Activated naive CD4-positive, alpha-beta T cell treated with anti-CD3 and anti-CD28 coated beads for 36 hours (primary cell): ENCODE measurements at regions not wholly inside any gene's neighbourhood (a gene's known extent, or its start where the extent isn't known, plus 50 kb on each side); places are given as distances from the start of the nearest gene placed in this dataset.

ENCODE experiments used
- CTCF ChIA-PET: fragments of 350-600 bp; sonication (Branson Sonifier 250); formaldehyde crosslinking; loops from one replicate; lab custom pipeline; 2021; ENCODE audit warnings: antibody characterized with exemption; lab: Charles Lee
- DNase-seq: peaks from one replicate; pipeline ENCODE4 v3.0.0-alpha.2; 2020
- H3K27ac Mint-ChIP-seq: one replicate; pipeline ENCODE4 v1.8.0; 2021; ENCODE audit warnings: mild to moderate bottlenecking, mixed read lengths
- H3K27me3 Mint-ChIP-seq: one replicate; pipeline ENCODE4 v1.8.0; 2021; ENCODE audit warnings: low read depth, mixed read lengths
- H3K36me3 Mint-ChIP-seq: one replicate; pipeline ENCODE4 v1.8.0; 2021; ENCODE audit warnings: low read depth, mixed read lengths
- H3K4me1 Mint-ChIP-seq: one replicate; pipeline ENCODE4 v1.8.0; 2021; ENCODE audit warnings: low read depth, mixed read lengths
- H3K4me3 Mint-ChIP-seq: one replicate; pipeline ENCODE4 v1.8.0; 2021; ENCODE audit warnings: mild to moderate bottlenecking, moderate library complexity, mixed read lengths
- H3K9me3 Mint-ChIP-seq: one replicate; pipeline ENCODE4 v1.8.0; 2021; ENCODE audit warnings: mixed read lengths
- intact Hi-C: fragments of 100-400 bp; cut with micrococcal nuclease; formaldehyde crosslinking; loops from one replicate; pipeline ENCODE4 v1.15.1; 2023

- H3K27me3 Mint-ChIP-seq = peaks cover 3% of the 10 kb centered on the region
- H3K27ac Mint-ChIP-seq = peak overlapping the region; percentile 60
- H3K4me3 Mint-ChIP-seq = peak overlapping the region; percentile 68
- intact Hi-C loops = no loop called here
- CTCF ChIA-PET = interaction anchor here (0.6 kb wide), 2 partner anchors 9 to 1448 kb away, joined by 3 to 7 read pairs; no protein-coding TSS in a partner anchor
- peaks cover 19% of the 10 kb centered on the region for H3K4me1 Mint-ChIP-seq
- H3K9me3 Mint-ChIP-seq = no peaks in the 10 kb centered on the region
- peak; percentile 69 for DNase-seq
- H3K36me3 Mint-ChIP-seq = no peaks in the 10 kb centered on the region
Measured at GRCh38 chr14:101120641-101121507, 217.4 kb upstream of the RTL1 start.

- peaks cover 3% of the 10 kb centered on the region for H3K27me3 Mint-ChIP-seq
- H3K4me3 Mint-ChIP-seq = peak overlapping the region; percentile 68
- H3K27ac Mint-ChIP-seq = no peak overlapping the region
- no peak for DNase-seq
- intact Hi-C loops = no loop called here
- no peaks in the 10 kb centered on the region for H3K9me3 Mint-ChIP-seq
- CTCF ChIA-PET = interaction anchor here (0.6 kb wide), 2 partner anchors 8 to 1449 kb away, joined by 3 to 7 read pairs; no protein-coding TSS in a partner anchor
- peaks cover 19% of the 10 kb centered on the region for H3K4me1 Mint-ChIP-seq
- H3K36me3 Mint-ChIP-seq = no peaks in the 10 kb centered on the region
Measured at GRCh38 chr14:101121508-101122139, 218.1 kb upstream of the RTL1 start.

DNA sequence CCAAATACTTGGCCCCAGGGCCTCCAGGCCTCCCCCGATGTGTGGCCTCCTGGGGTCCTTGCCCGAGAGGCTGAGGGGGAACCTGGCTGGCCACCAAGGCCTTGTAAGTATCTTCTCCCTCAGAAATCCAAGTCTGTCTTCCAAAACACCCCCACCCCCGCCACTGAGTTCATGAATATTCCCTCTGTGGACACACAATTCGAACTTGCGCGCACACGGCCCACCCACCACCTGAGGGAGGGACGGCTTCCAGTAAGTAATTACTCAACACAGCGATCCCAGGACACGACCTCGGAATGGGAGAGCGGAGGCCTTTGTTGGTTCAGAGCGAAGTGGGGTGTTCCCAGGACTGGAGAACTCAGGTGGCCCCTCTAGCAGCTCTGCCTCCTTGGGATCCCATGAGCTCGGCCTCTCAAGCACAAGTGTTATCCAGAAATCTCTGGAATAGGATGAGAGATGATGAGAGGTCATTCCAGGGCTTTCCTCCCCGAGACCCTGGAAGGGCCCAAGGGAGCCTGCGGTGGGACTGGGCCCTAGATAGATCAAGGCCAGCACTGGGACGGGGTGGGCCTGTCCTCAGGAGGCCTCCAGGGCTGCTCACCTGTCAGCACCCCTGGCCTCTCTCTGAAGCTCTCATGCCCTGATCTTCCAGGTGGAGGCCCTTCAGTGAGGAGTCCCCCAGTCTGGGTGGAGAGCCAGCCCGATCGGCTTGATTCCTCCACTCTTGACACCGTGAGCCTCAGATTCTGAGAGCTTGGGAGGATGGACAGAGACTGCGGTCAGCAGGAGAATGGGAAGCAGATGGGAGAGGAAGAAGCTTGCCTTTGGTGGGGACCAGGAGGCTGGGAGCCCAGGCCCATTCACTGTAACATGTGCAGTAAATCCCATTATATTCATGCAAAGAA is 219.0 kb upstream of the RTL1 start:
- CTCF ChIA-PET = no interaction called here
- H3K4me3 Mint-ChIP-seq = no peak overlapping the region
- peaks cover 19% of the 10 kb centered on the region for H3K4me1 Mint-ChIP-seq
- DNase-seq = no peak
- intact Hi-C loops = no loop called here
- H3K9me3 Mint-ChIP-seq = no peaks in the 10 kb centered on the region
- H3K27me3 Mint-ChIP-seq = peaks cover 3% of the 10 kb centered on the region
- H3K36me3 Mint-ChIP-seq = no peaks in the 10 kb centered on the region
- H3K27ac Mint-ChIP-seq = no peak overlapping the region

DNA sequence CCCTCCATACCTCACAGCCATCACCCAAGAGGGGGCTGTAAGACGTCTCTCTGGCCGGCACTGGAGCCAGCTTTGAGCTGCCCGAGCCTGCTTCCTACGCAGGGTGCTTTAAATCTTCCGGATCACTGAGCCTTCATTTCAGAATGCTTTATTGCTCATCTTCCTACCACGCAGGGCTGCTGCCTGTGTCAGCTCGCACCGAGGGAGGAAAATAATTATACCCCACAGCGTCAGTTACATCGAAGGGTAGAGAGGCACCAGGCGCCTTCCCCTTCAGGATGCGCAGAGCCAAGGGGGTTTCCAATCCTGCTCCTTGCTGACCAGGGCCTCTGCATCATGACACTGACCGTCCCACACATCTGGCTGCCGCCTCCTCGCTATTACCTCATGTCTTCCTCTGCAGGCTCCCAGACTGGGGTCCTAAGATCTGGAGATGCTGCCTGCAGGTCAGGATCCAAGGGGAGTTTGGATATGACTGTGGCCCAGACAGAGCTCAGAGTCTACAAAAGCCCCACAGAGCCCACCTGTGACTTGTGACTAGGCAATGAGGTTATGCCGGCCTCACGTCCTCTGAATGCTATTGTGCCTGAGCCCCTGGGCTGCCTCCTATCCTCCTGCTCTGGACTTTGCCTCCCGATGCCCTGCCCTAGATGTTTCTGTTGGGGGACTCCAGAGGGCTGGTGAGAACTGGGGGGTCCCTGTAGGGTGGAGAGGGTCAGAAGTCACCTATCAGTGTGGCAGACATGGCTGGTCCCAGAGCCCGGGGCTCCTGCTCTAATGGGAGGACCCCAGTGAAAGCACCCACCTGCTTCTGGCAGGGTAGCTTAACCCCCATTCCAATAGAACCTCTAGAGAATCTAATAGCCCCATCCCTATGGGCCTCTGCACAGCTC is 220.3 kb upstream of the RTL1 start:
- H3K27ac Mint-ChIP-seq = no peak overlapping the region
- H3K9me3 Mint-ChIP-seq = no peaks in the 10 kb centered on the region
- CTCF ChIA-PET = interaction anchor here (1.1 kb wide), 1 partner anchor 115 kb away, joined by 3 read pairs; no protein-coding TSS in a partner anchor
- H3K4me3 Mint-ChIP-seq = no peak overlapping the region
- no peaks in the 10 kb centered on the region for H3K36me3 Mint-ChIP-seq
- H3K4me1 Mint-ChIP-seq = peaks cover 19% of the 10 kb centered on the region
- intact Hi-C loops = no loop called here
- DNase-seq = no peak
- H3K27me3 Mint-ChIP-seq = peaks cover 9% of the 10 kb centered on the region

- Mint-ChIP-seq H3K9me3 (no peaks in the 10 kb centered on the region), H3K4me3 (no peak overlapping the region), H3K4me1 (peaks cover 18% of the 10 kb centered on the region), H3K27ac (no peak overlapping the region), H3K27me3 (peaks cover 10% of the 10 kb centered on the region), H3K36me3 (no peaks in the 10 kb centered on the region)
- DNase-seq = no peak
- CTCF ChIA-PET = interaction anchor here (1.1 kb wide), 1 partner anchor 114 kb away, joined by 3 read pairs; no protein-coding TSS in a partner anchor
- intact Hi-C loops = no loop called here
Measured at GRCh38 chr14:101124815-101125214, 221.3 kb upstream of the RTL1 start.

- H3K27ac Mint-ChIP-seq = no peak overlapping the region
- H3K4me1 Mint-ChIP-seq = peaks cover 13% of the 10 kb centered on the region
- CTCF ChIA-PET = no interaction called here
- no peaks in the 10 kb centered on the region for H3K36me3 Mint-ChIP-seq
- no peak for DNase-seq
- no peaks in the 10 kb centered on the region for H3K9me3 Mint-ChIP-seq
- intact Hi-C loops = no loop called here
- H3K27me3 Mint-ChIP-seq = peaks cover 15% of the 10 kb centered on the region
- no peak overlapping the region for H3K4me3 Mint-ChIP-seq
Measured at GRCh38 chr14:101125313-101125712, 221.8 kb upstream of the RTL1 start.

GRCh38 chr14:101125719-101126651 is 222.5 kb upstream of the RTL1 start:
- no peaks in the 10 kb centered on the region for H3K36me3 Mint-ChIP-seq
- CTCF ChIA-PET = no interaction called here

DNA sequence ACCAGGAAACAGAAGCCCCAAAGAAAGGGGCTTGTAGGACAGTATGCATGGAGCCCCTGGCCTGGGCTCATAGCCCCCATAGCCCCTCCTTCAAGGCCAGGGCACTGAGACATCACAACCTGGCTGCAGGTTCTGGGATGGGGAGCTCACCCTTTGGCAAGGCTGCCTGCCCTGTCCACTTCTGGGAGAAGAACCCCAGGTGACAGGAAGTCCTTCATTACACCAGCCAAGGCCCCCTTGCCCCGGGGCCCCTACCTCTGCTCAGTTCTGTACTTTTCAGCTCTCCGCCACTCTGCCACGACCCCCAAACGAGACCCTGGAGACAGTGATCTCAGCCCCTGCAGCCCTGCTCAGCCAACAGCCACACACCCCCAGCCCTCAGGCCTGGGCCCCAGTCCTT is 223.2 kb upstream of the RTL1 start:
- Mint-ChIP-seq H3K4me1 (no peaks in the 10 kb centered on the region), H3K27ac (no peak overlapping the region), H3K36me3 (no peaks in the 10 kb centered on the region), H3K27me3 (peaks cover 17% of the 10 kb centered on the region), H3K4me3 (no peak overlapping the region), H3K9me3 (no peaks in the 10 kb centered on the region)
- peak; percentile 2 for DNase-seq
- CTCF ChIA-PET = interaction anchor here (0.6 kb wide), 1 partner anchor 20 kb away, joined by 3 read pairs; no protein-coding TSS in a partner anchor
- intact Hi-C loops = no loop called here

More at GRCh38 chr14:101125719-101126651, 222.5 kb upstream of the RTL1 start:
- H3K27me3 Mint-ChIP-seq = peaks cover 17% of the 10 kb centered on the region
- intact Hi-C loops = no loop called here
- no peak overlapping the region for H3K27ac Mint-ChIP-seq
- peaks cover 7% of the 10 kb centered on the region for H3K4me1 Mint-ChIP-seq
- H3K4me3 Mint-ChIP-seq = no peak overlapping the region
- no peaks in the 10 kb centered on the region for H3K9me3 Mint-ChIP-seq
- no peak for DNase-seq

DNA sequence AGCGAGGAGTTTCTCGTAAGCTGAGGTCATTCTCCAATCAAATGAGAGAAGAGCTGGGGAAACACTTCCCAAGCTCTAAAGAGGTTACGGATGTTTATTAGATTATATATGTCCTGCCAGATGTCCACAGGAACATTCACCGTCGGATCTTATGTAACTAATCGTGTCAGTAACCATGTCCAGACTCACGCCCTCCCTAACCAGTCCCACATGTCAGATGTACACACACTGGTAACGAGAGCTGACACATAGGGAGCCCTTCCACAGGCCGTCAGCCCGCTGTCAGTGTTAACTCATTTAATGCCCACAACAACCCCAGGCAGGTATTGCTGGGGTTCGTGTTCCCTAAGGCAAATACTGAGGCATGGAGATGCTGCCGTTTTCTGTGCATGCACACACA is 223.7 kb upstream of the RTL1 start:
- Mint-ChIP-seq H3K27ac (no peak overlapping the region), H3K4me3 (no peak overlapping the region), H3K9me3 (no peaks in the 10 kb centered on the region), H3K27me3 (peaks cover 17% of the 10 kb centered on the region), H3K4me1 (no peaks in the 10 kb centered on the region), H3K36me3 (no peaks in the 10 kb centered on the region)
- CTCF ChIA-PET = interaction anchor here (0.6 kb wide), 1 partner anchor 19 kb away, joined by 3 read pairs; no protein-coding TSS in a partner anchor
- intact Hi-C loops = no loop called here
- no peak for DNase-seq

DNA sequence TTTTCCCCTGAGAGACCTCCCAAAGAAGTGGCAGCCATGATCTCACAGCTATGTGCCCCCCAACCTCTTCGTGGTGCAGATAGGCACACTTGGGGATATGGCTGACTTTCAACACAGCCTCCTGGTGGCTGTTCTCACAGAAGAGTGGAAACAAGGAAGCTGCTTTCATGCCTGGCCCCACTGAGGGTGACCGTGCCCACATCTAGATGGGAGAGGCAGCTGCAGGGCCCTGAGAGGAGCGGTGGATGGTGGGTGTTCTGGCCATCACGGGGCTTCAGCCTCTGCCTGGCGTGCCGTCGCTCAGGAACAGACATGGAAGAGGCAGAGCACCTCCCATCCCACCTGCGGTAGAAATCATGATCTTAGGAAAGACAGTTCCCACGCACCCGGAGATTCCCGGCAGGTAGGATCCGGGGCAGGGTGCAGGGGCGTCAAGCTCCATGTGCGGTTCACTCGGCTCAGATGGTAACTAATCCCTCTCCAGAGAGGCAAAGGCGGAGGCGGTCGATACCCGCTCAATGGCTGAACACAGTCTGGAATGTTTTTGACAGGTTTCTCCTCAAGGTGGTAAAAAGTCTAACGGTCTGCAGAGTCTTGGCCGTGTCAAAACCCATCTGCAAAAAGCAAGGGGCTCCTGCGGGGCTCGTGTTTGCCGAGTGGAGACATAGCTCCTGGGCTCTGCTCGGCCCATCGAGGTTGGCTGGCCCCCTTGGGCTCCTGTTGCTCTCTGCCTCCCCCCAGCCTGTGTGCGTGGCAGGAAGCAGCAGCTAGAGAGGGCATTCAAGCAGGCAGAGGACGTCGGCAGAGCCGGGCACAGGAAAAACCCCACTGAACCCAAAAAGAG is 225.2 kb upstream of the RTL1 start:
- intact Hi-C loops = no loop called here
- CTCF ChIA-PET = no interaction called here
- Mint-ChIP-seq H3K4me1 (no peaks in the 10 kb centered on the region), H3K4me3 (no peak overlapping the region), H3K27ac (no peak overlapping the region), H3K9me3 (no peaks in the 10 kb centered on the region), H3K27me3 (peaks cover 17% of the 10 kb centered on the region), H3K36me3 (no peaks in the 10 kb centered on the region)
- no peak for DNase-seq
